Breast epithelium (tissue), 3 donors: ENCODE measurements at regions not wholly inside any gene's neighbourhood (a gene's known extent, or its start where the extent isn't known, plus 50 kb on each side); places are given as distances from the start of the nearest gene placed in this dataset.

Source experiments
- POLR2A ChIP-seq: fragments of 450-650 bp; IDR thresholded peaks from one replicate; pipeline ENCODE4 v1.6.1; 2016; ENCODE audit warnings: antibody characterized with exemption, mild to moderate bottlenecking, moderate library complexity
- TF ChIP-seq, protein P1 (sequence below), 3 donors: fragments of 450-650 bp; IDR thresholded peaks; one replicate each; pipeline ENCODE4 v1.5.1; 2016 to 2017; ENCODE audit warnings: antibody characterized with exemption in 3 of 3, mild to moderate bottlenecking in 3 of 3, moderate library complexity in 3 of 3

GRCh38 chr2:157182834-157183396 lies 74.6 kb upstream of the GALNT5 start:
- TF ChIP-seq, protein P1, sequence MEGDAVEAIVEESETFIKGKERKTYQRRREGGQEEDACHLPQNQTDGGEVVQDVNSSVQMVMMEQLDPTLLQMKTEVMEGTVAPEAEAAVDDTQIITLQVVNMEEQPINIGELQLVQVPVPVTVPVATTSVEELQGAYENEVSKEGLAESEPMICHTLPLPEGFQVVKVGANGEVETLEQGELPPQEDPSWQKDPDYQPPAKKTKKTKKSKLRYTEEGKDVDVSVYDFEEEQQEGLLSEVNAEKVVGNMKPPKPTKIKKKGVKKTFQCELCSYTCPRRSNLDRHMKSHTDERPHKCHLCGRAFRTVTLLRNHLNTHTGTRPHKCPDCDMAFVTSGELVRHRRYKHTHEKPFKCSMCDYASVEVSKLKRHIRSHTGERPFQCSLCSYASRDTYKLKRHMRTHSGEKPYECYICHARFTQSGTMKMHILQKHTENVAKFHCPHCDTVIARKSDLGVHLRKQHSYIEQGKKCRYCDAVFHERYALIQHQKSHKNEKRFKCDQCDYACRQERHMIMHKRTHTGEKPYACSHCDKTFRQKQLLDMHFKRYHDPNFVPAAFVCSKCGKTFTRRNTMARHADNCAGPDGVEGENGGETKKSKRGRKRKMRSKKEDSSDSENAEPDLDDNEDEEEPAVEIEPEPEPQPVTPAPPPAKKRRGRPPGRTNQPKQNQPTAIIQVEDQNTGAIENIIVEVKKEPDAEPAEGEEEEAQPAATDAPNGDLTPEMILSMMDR (IDR thresholded peaks at IDR 0.05) = no peak
- no peak for TF ChIP-seq POLR2A
